ENCODE measurements at regions not wholly inside any gene's neighbourhood (a gene's known extent, or its start where the extent isn't known, plus 50 kb on each side); places are given as distances from the start of the nearest gene placed in this dataset.
A peak's percentile ranks its signal among the peaks of the same experiment; 100 is the strongest.
"Not testable (repeated sequence)": the region's sequence is repeated elsewhere in the genome, so short reads cannot be mapped to it uniquely, and the experiment has no call there.

DNA sequence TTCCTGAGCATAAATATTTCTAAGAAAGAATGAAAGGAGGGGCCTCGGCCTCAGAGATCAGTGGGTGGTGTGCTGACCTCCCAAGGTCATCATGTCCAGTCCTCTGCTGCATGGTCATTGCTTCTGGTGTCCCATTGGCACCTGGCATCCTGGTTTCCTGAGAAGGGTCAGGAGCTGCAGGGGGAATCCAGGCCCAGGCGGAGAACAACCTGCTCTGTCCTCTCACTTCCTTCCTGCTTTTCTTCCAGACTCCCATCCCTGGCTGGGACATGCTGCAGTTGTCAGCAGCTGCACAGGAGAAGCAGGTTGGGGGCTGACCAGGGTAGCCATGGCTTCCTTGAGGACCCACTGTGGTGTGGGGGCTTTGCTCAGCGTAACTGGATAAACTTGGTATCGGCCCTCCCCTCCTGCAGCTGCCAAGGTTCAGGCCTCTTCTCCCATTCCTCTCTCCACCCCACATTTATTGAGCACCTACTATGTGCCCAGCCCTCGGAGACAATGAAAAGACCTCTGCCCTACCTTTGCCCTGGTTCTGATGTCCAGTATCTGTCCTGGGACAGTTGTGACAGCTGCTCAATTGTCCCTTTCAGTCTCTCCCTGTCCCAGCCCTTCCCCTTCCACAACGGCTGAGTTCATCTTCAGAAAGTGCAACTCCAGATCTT, 155.2 kb downstream of the CEBPB start:
- DNase-seq, result no peak

DNA sequence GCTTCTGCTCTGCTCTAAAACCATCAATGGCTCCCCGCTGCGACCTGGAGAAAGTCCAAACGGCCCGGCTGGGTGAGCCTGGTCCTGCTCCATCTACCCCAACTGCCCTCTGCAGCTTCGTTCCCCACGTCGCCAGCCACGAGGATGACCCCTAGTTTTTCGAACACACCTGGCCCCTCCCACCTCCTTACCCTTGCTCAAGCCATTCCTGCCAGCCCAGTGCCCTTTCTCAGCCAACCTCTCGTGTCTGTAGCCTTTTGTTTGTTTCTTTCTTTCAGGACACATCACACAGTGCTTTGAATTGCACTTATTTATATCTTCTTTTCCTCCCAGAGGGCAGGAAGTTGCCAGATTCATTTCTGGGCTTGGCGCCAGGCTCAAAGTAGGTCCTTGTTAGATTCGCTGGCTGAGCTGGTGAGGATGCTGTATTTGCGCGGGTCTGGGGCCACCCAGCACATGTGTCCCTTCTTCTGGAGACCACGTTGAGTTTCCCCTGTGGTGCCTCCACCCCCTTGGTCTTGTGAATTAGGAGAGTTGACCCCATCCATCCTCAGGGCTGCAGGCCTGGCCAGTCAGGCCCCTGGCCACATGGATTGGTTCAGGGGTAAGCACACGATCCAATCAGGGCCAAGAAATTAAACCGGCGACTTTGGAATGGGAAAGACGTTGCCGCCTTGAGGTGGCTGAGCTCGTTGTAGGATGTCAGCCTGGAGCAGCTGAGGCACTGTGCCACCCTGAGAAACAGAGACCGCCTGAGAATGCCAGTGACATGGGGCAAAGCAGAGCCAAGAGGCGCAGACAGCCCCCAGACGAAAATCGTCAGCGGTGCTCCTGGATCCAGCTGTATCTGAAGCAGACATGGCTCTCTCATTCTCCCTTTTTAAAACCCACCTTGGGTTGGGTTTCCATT, 156.0 kb downstream of the CEBPB start:
- peak; percentile 51 for DNase-seq

DNA sequence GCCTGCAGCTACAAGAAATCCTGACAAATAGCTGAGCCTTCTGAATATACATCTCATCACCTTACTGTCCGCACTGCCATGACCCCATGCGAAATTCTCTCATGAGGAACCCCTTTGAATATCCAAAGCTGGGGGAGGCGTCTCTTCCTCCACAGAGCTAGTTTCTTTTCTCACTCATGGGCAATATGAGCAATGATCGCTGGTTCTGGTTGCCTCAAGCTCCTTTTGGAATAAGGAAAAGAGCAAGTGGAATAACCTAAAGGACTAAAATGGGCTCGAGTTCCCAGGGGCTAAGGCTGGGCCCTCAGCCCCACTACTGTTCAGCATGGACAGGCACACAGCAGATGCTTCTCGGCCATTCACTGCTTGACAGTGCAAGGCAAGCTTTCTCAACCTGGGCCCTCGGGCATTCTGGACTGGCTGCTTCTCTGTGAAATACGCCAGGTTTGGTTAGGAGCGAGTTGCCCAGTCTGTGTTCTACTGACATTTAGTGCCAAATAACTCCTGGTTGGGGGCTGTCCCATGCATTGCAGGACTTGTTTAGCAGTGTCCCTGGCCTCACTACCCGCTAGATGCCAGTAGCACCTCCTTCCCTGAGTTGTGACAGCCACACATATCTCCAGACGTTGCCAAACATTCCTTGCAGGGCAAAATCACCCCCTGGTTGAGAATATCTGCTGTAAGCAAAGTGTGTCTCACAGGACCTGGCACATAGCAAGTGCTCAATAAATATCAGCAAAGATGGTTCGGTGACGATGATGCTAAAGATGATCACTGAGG, 156.8 kb downstream of the CEBPB start:
- no peak for DNase-seq

DNA sequence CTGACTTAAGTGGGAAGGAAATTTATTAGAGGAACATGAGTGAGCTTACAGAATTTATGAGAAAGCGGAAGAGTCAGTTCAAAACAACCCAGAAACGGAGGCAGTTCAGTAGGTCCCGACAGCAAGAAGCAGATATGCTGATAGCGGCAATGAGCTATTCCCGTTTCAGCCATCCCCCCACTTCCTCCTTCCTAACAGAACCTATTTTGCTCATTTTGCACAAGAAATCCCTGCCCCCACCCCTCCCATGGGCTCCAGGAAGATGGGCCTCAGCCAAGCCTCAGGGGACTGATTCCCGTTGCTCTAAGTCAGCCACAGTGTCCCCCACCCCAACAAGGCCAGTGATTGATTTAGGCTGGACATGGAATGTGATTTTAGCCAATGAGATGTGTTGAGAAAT, 157.5 kb downstream of the CEBPB start:
- peak; percentile 27 for DNase-seq

DNA sequence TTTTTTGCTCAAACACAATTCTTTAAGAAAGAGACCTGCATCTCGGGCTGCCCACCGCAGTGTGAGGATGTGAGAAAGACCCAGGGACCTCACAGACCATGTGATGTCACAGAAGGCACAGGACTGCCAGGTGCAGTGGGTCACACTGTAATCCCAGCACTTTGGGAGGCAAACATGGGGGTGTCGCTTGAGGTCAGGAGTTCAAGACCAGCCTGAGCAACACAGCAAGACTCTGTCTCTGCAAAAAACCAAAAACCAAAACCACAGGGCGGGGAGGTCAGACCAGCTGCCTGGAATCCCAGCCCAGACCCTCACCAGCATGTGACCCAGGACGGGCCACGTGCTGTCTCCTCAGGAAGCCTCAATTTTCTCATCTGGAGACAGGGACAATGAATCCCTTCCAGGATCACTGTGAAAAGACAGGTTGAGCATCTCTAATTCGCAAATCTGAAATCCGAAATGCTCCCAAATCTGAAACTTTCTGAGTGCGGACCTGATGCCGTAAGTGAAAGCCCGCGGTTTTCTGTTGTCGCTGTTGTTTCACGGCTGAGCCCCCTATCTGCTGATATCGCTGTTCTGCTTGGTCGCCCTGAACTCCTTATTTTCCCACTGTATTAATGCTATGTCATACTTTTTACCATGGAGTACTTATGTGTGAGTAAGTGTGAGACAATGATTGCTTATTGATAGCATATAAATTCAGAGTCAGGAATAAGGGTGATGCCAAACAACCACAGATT, 159.5 kb upstream of the PTPN1 start:
- DNase-seq, result no peak

DNA sequence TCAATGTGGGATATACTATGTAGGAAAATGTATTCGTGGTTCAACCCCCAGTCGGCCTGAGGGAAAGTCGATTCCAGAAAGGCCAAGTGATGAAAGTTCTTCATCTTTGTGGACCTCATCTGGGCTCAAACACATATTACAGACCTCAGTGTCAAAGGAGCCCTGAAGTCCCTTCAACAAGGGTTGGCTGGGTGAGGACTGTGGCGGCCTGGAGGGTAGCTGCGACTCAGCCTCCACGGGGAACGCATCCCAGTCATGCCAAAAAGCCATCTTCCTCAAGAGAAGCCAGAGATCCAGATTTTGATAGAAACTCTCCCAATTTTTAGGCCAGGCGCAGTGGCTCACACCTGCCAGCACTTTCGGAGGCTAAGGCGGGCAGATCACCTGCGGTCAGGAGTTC, 158.6 kb upstream of the PTPN1 start:
- no peak for DNase-seq

DNA sequence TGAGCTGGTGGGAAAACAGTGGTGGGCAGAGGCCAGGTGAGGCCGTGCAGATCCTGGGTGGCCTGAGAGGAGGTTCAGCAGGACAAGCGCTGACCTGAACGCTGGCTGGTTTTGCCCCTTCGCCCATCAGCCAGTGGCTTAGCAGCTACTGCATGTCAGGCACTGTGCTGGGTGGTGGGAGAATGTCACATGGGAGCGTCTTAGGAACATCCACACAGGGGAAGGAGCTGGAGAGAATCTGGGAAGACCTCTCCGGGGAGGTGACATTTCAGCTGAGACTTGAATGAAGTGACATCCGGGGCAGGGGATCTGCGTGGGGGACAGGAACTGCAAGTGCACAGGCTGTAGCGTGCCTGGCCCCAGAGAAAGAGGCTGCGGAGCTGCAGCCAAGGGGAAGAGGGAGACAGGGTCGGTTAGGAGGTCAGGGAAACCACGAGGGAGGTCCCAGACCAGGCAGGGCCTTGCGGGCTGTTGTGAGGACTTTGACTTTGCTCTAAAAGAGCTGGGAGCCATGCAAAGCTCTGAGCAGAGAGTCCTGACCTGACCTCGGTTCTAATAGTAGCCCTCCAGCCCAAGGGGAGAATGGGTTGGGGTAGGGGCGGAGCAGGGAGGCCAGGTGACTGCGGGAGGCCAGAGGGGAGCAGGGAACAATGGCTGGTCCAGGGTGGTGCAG, 156.8 kb upstream of the PTPN1 start:
- DNase-seq, result no peak

DNA sequence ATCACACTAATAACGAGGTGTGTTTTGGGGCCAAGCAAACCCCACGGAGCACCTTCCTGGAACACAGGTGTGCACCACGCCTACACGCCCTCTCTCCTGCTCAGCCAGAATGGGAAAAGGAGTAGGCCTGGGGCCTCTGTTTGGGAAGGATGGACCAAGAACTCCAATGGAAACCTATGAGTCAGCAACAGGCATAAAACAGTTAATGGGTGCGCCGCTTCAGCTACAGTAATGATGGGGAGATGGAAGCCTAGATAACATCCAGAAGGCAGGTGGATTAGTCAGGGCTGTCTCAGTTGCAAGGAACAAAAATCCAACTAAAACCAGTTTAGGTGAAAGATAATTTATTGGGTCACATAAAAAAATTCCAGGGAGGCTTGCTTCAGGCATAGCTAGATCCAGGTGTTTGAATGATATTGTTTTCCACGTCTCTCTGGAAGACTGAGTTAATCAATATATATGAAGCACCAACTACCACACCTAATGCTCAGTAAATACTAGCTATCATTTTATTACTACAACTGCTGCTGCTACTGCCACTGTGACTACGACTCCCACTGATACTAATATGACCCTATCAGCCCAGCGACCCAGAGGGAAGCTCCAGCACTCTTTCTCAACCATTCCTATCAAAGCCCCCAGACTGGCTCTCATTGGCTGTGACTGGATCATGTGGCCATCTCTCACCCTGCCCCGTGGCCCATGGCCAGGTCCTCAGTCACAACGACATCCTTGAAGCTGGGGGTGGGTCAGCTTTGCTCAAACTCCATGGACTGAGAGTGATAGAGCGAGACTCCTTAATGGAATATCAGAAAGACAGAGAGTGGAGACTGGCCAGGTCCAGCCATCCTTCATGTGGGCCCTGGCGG, 155.2 kb upstream of the PTPN1 start:
- DNase-seq, result no peak

DNA sequence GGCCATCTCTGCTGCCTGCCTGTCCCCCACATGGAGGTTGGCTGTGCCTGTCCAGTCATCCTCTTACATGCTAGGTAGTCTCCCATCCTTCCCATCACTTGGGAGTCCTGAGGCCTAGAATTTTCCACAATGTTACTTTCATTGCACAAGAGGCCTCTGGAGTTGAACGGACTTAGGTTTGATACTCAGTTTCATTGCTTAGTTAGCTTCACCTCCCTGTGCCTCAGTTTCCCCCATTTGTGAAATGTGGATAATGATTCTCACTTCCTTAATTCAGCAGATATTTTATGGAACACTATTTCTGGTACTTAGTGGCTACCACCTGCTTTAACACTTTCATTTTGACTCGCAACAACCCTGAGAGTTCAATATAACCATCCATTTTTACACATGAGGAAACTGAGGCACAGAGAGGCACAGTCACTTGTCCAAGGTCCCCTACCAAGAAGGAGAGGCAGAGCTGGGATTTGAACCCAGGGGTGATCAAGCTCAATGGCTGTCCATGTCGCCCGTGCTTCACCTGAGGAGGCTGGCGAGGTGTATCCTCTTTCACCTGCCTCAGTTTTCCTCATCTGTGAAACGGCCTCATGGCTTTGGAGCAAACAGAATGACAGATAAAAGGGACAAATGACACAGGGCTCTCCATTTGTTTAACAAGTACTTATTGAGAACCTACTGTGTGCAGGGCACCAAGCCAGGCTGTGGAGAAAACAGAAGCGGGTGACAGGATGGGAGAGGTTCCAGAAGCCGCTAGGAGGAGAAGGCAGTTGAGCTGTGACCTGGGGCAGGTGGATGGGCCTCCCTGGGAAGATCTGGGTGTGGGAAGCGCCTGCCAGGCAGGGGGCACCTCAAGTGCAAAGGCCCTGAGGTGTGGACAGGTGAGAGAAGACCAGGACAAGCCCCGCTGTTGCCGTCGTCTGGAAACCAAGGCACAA, 154.3 kb upstream of the PTPN1 start:
- DNase-seq, result no peak

DNA sequence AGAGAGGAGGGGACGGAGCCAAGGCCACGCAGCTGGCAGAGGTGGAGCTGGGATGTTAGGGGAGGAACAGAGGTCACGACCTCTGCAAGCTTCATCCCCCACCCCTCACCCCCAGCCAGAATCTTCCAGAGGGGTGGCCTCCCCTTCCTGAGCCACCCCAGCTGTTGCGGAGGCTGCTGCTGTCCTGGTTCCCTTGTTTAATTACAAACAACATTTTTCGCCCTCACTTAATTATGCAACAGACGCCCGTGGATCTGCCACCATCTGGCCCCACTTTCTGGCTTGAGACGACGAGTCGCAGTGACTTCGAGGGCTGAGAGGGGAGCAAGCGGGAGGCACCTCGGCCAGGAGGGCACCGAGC, 153.7 kb upstream of the PTPN1 start:
- DNase-seq, result no peak

DNA sequence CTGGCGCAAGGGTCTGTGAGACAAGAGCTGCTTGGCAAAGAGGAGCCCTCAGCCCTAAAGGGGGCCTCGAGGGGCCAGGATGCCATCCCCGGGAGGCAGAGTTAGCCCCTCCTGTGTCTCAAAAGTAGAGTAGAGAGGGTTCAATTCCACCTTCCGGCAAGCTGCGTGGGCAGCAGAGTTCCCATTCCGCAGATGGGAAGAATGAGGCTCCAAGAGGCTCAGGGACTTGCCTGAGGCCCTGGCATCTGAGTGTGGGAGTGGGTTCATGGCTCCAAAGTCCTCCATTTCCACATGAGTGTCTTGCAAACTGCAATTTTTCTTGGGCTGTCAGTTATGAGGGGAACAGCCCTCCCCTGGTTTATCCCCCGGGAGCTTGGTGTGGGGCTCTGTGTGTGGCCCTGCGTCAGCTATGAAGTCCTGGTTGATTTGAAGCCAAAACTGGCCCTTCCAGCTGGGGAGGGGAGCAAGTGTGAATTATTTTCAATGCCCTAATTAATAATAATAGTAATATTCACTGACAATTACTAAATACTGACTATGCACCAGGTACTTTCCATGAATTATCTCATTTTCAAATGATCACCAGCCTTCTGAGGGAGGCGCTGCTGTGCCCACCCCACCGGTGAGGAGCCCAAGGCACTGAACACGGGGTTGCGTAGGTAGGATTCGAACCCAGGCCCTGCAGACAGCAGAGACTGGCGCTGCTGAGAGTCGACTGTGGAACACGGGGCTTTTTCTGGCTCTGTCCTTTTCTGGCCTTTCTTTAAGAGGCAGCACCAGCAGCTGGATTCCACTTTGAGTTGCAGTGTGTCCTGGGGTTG, 153.0 kb upstream of the PTPN1 start:
- no peak for DNase-seq

DNA sequence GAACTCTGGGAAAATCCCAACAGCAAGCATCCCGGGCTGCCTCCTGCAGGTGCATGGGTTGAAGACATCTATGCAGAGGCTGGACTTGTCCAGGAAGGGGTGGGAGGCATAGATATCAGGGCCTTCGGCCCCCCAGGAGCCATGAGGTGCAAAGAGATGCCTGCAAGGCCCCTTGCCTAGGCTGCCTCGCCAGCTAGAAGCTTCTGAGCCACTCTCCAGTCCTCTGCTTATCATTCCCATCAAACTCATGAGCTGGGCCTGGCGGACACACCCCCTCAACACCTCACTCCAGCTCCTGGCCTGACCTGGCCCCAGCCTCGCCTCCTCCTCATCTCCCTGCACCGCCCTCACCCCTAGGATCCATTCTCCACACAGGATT, 152.4 kb upstream of the PTPN1 start:
- no peak for DNase-seq

DNA sequence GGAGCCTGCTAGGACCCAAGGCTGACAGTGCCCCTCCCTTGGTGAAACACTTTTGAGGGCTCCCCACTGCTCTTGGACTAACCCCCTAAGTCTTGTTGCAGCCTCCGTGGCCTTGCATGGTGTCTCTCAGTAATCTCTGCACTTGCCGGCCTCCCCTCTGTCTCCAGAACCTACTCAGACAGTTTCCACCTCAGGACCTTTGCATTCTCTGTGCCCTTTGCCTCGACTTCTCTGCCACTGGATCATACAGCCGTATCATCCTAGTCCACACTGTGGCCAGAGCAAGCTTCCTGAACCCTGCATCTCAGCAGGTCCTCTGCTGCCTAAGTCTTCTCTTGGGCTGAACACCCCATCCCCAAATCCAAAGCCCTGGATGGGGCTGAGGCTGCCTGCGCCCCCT, 152.0 kb upstream of the PTPN1 start:
- no peak for DNase-seq

DNA sequence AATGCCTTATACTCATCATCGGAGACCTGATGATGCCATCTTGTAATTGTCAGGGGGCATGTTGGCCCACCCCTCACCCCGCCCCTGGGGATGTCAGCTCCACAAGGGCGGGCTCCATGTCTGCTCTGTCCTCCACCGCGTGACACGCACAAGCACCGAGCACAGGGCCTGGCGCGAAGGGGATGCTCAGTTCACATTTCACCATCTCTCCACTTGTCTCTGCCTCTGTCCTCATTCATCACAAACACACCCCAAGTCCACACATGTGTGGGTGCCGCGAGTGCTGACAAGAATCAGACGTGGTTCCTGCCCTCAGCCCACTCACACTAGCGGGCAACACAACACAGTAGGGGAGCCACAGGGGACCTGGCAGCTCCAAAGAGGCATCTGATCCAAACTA, 151.2 kb upstream of the PTPN1 start:
- no peak for DNase-seq

DNA sequence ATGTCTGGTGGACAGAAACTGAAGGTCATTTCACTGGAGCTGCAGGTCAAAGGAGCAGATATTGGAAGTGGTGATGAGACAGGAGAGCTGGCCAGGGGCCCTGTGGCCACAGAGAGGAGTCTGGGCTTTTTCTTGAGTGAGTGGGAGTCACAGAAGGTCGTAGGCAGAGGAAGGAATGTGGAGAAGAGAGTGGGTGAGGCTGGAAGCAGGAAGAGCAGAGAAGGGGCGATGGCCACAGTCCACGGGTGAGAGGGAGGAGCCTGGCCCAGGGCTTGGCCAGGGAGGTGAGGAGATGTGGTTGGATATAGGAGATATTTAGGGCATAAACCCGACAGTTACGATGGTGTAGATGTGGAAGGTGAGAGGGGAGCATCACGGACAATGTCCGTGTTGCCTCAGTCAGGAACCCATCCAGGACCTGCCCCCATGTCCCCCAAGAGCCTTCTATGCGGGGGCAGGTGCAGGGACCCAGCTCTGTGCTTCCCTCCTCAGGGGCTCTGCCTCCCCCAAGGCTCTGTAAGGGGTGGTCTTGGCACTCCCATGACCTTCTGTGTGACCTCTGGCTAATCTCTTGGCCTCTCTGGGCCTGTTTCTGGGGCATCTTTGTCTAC, 150.5 kb upstream of the PTPN1 start:
- DNase-seq, result no peak

DNA sequence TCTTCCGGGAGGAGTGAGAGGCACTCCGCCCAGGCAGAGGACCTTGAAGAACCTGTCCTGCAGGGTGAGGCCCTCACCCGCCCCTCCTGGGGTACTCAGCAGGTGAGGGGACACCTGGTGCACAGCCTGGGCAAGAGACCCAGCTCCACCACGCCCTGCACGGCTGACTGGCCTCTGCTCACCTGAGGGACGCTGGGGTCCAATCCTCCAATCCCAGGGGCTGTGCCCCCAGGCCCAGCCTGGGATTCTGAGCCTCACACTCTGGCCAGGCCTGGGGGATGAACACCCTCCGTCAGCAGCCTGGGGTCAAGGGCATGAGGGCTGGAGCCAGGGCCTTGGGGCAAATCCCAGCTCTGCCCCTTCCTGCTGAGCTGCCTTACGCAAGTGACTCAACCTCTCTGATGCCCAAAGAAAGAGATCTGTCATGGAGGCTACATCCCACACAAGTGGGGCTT, 149.9 kb upstream of the PTPN1 start:
- no peak for DNase-seq

DNA sequence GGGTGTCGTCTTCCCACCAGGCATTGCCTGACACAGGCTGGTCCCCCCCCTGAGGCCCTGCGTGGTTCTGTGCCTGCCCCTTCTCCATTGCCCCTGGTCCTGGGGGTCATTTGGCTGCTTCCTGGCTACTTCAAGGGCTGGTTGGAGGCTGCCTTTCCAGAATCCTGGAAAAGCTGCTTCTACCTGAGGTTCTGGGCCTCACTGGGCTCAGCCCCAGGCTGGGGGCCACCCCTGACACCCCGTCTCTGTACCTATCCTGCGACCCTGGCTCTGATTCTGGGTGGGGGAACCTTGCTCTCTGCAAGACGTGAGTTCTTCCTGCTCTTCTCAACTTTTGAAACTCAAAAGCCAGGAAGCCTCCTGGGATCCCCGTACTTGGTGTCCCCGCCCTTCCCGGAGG, 149.3 kb upstream of the PTPN1 start:
- DNase-seq, result no peak

DNA sequence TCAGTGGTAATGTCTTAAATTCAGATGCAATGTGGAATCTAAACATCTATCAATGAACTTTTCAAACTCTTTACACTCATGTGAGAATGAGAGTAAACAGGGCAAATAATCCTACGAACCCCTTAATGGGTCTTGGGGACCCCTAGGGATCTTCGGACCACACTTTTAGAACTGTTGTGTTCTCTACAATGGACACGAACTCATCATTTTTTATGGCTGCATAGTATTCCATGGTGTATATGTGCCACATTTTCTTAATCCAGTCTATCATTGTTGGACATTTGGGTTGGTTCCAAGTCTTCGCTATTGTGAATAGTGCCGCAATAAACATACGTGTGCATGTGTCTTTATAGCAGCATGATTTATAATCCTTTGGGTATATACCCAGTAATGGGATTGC, 148.0 kb upstream of the PTPN1 start:
- DNase-seq, result not testable (repeated sequence)

DNA sequence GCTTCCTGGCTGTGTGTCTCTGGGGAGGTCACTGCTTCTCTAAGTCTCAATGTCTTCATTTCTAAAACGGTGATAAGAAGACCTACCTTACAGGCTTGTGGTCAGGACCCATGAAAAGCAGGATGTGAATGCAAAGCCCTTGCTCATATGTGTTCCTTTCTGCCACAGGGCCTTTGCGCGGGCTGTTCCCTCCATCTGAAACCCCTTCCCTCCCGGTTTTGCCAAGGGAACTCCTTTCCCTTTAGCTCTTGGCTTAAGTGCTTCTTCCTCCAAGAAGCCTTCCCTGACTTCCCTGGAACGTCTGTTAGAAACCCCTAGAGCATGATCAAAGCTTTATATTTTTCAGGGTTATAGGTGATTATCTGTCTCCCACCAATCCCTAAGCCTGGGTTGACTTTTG, 147.2 kb upstream of the PTPN1 start:
- DNase-seq, result no peak

Measured in midbrain (tissue), 1 donor.